Mammary epithelial cell (primary cell): ENCODE measurements at regions not wholly inside any gene's neighbourhood (a gene's known extent, or its start where the extent isn't known, plus 50 kb on each side); places are given as distances from the start of the nearest gene placed in this dataset.

Experiments used
- EZH2 ChIP-seq: IDR thresholded peaks from 2 replicates; pipeline ENCODE4 v1.6.1; 2012; ENCODE audit warnings: low read length, inconsistent platforms, borderline replicate concordance
- TF ChIP-seq, protein P1 (sequence below), 2 donors: IDR thresholded peaks in 1 of 2; conservative IDR thresholded peaks in 1 of 2; 2 replicates each; pipeline ENCODE4 v1.5.1; 2011 to 2012; ENCODE audit warnings: inconsistent platforms in 2 of 2, low read length in 2 of 2, mild to moderate bottlenecking in 2 of 2, control low read depth in 1 of 2, low read depth in 1 of 2; ENCODE audit not compliant: insufficient read depth in 1 of 2; ENCODE audit errors: extremely low read depth in 1 of 2

DNA sequence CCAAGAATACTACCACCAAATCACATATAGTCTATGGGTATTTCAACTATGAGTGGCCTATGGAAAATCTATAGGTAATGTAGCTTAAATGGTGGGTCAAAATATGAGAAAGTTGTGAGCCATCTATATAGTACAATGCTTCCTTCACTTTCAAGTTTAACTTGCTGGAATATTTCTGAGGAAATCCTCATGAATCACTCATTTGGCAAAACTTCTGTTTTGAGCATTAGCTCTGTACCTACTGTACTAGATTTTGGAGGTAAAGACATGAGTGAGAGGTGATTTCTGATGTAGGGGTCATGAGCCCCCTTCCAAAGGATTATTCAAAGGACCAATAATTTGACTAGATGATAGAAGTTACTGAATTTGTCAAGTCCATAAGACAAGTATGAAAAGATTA lies 80.6 kb upstream of the DAB2 start:
- TF ChIP-seq, protein P1, sequence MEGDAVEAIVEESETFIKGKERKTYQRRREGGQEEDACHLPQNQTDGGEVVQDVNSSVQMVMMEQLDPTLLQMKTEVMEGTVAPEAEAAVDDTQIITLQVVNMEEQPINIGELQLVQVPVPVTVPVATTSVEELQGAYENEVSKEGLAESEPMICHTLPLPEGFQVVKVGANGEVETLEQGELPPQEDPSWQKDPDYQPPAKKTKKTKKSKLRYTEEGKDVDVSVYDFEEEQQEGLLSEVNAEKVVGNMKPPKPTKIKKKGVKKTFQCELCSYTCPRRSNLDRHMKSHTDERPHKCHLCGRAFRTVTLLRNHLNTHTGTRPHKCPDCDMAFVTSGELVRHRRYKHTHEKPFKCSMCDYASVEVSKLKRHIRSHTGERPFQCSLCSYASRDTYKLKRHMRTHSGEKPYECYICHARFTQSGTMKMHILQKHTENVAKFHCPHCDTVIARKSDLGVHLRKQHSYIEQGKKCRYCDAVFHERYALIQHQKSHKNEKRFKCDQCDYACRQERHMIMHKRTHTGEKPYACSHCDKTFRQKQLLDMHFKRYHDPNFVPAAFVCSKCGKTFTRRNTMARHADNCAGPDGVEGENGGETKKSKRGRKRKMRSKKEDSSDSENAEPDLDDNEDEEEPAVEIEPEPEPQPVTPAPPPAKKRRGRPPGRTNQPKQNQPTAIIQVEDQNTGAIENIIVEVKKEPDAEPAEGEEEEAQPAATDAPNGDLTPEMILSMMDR (conservative IDR thresholded peaks at IDR 0.05 in 1 of 2, IDR thresholded peaks at IDR 0.05 in 1 of 2; ENCODE audit: extremely low read depth in 1 of 2, insufficient read depth in 1 of 2, low read depth in 1 of 2, low read length in 2 of 2) = no peak
- no peak for TF ChIP-seq EZH2
